K562 (cell line): ENCODE measurements at regions not wholly inside any gene's neighbourhood (a gene's known extent, or its start where the extent isn't known, plus 50 kb on each side); places are given as distances from the start of the nearest gene placed in this dataset.

Source experiments
- ATAC-seq: fragments of 200-7000 bp; cut with Tn5 transposase; 3 replicates; pipeline ENCODE4 v1.9.1; 2020; ENCODE audit warnings: moderate library complexity
- BruUV-seq: library from RNA; stranded (reverse); fragments of 400-500 nt; replicated peaks from 2 replicates; lab custom pipeline; 2021; lab: Mats Ljungman, UMichigan
- CTCF ChIA-PET: fragments of 300-600 bp; formaldehyde crosslinking; extraction: SDS; loops from one replicate; lab custom pipeline; 2021; ENCODE audit warnings: low intra/inter-chr PET ratio; lab: Yijun Ruan, JAX
- POLR2A ChIA-PET: fragments of 300-600, 350-650 bp; sonication (Branson Sonifier 250); formaldehyde crosslinking; extraction: SDS; loops from one replicate; lab custom pipeline; 2021; ENCODE audit warnings: antibody characterized with exemption, inconsistent platforms; lab: Yijun Ruan, JAX
- DNase-seq, 4 experiments: peaks; one replicate each; pipeline versions ENCODE4 v3.0.0 to v3.0.0-alpha.2; 2011 to 2018; ENCODE audit warnings: low spot score in 3 of 4, mixed read lengths in 3 of 4; ENCODE audit errors: extremely low read depth in 1 of 4
- FAIRE-seq: peaks from 2 replicates; lab custom pipeline; 2011; peaks lifted over from hg19 to GRCh38; lab: Jason Lieb, UNC
- H2AFZ ChIP-seq: 2 replicates; pipeline ENCODE4 v1.6.0; 2011; ENCODE audit warnings: low read depth, low read length, control low read depth, inconsistent platforms
- H3K27ac ChIP-seq: fragments of 200-600 bp; 3 replicates; pipeline ENCODE4 v1.8.0; 2011; ENCODE audit warnings: low read depth, mild to moderate bottlenecking, control low read depth, inconsistent platforms, low read length, moderate library complexity, mixed read lengths; ENCODE audit errors: extremely low read depth
- H3K27me3 ChIP-seq, 2 experiments: fragments of 300-600 bp in 1 of 2; 2 replicates in 1 of 2; 3 replicates in 1 of 2; pipeline versions ENCODE4 v1.6.0 to v1.8.0; 2011; ENCODE audit warnings: inconsistent platforms in 2 of 2, low read length in 2 of 2, mild to moderate bottlenecking in 1 of 2, mixed read lengths in 1 of 2, moderate library complexity in 1 of 2; ENCODE audit not compliant: control insufficient read depth in 2 of 2, insufficient read depth in 2 of 2
- H3K36me3 ChIP-seq: fragments of 300-600 bp; 3 replicates; pipeline ENCODE4 v1.8.0; 2011; ENCODE audit warnings: mild to moderate bottlenecking, low read length, inconsistent platforms; ENCODE audit not compliant: control insufficient read depth, insufficient read depth
- H3K4me1 ChIP-seq, 2 experiments: fragments of 200-600 bp in 1 of 2; replicated peaks in 1 of 2; 2 replicates in 1 of 2; 3 replicates in 1 of 2; pipeline versions ENCODE4 v1.5.1 to v1.8.0; 2011; ENCODE audit warnings: inconsistent platforms in 2 of 2, low read length in 2 of 2, mild to moderate bottlenecking in 1 of 2, mixed read lengths in 1 of 2, moderate library complexity in 1 of 2; ENCODE audit not compliant: control insufficient read depth in 2 of 2, insufficient read depth in 2 of 2
- H3K4me2 ChIP-seq: 2 replicates; pipeline ENCODE4 v1.6.1; 2011; ENCODE audit warnings: low read length, control low read depth, inconsistent platforms, mixed read lengths; ENCODE audit not compliant: insufficient read depth
- H3K4me3 ChIP-seq: fragments of 200-600 bp; sonication (generic), shearing (Covaris generic); 2 replicates; pipeline ENCODE4 v1.5.1; 2016; ENCODE audit warnings: control low read depth, inconsistent platforms
- H3K79me2 ChIP-seq: fragments of 200-600 bp; 3 replicates; pipeline ENCODE4 v1.8.0; 2011; ENCODE audit warnings: low read length, inconsistent platforms; ENCODE audit not compliant: control insufficient read depth, insufficient read depth
- H3K9ac ChIP-seq, 2 experiments: 2 replicates each; pipeline versions ENCODE4 v1.6.0 to v1.6.1; 2011; ENCODE audit warnings: low read depth in 2 of 2, low read length in 2 of 2, control low read depth in 1 of 2, inconsistent platforms in 1 of 2, mild to moderate bottlenecking in 1 of 2, mixed read lengths in 1 of 2; ENCODE audit not compliant: insufficient read depth in 1 of 2
- H3K9me1 ChIP-seq: one replicate; pipeline ENCODE4 v1.6.0; 2011; ENCODE audit warnings: inconsistent platforms, mild to moderate bottlenecking, low read length, moderate library complexity; ENCODE audit not compliant: control insufficient read depth, insufficient read depth
- H3K9me3 ChIP-seq: replicated peaks from 2 replicates; pipeline ENCODE4 v1.5.1; 2011; ENCODE audit warnings: low read depth, low read length, inconsistent platforms; ENCODE audit not compliant: control insufficient read depth, insufficient read depth
- H4K20me1 ChIP-seq: replicated peaks from 2 replicates; pipeline ENCODE4 v1.6.1; 2011; ENCODE audit warnings: low read length, inconsistent platforms, mixed read lengths; ENCODE audit not compliant: control insufficient read depth, insufficient read depth
- CBFA2T3 ChIP-seq: fragments of 450-650 bp; IDR thresholded peaks from 2 replicates; pipeline ENCODE4 v1.6.1; 2017
- CSDE1 ChIP-seq, 2 experiments: fragments of 450-650 bp; IDR thresholded peaks; 2 replicates each; pipeline ENCODE4 v1.6.1; 2016; ENCODE audit warnings: mild to moderate bottlenecking in 1 of 2
- ELF2 ChIP-seq: fragments of 250-450 bp; sonication (Bioruptor Pico); IDR thresholded peaks from 2 replicates; pipeline ENCODE4 v1.5.0; 2021; ENCODE audit warnings: mild to moderate bottlenecking
- ETV6 ChIP-seq, 3 experiments: fragments of 150-350 bp in 1 of 3; sonication (generic) in 1 of 3; formaldehyde crosslinking in 1 of 3; IDR thresholded peaks; 2 replicates each; pipeline versions ENCODE4 v1.6.1 to v1.8.0; 2014 to 2022; ENCODE audit warnings: borderline replicate concordance in 2 of 3, low read depth in 2 of 3, antibody characterized with exemption in 1 of 3, low read length in 1 of 3, mild to moderate bottlenecking in 1 of 3, missing genetic modification reagents in 1 of 3
- GTF2A2 ChIP-seq: IDR thresholded peaks from 2 replicates; pipeline ENCODE4 v1.6.1; 2016; ENCODE audit warnings: mild to moderate bottlenecking, missing genetic modification characterization, missing compliant biosample characterization
- GTF2F1 ChIP-seq: IDR thresholded peaks from 2 replicates; pipeline ENCODE4 v1.6.1; 2011; ENCODE audit warnings: low read depth, low read length, improper control_type of control experiment
- POLR2A ChIP-seq: fragments of 450-650 bp; conservative IDR thresholded peaks from 2 replicates; pipeline ENCODE4 v1.6.1; 2016
- RBBP5 ChIP-seq: fragments of 200-600 bp; sonication (generic); IDR thresholded peaks from 2 replicates; pipeline ENCODE4 v1.6.1; 2012; ENCODE audit warnings: borderline replicate concordance, mild to moderate bottlenecking, low read length, control low read depth, inconsistent platforms; ENCODE audit not compliant: insufficient read depth, poor library complexity, severe bottlenecking
- SNIP1 ChIP-seq: fragments of 450-650 bp; IDR thresholded peaks from 2 replicates; pipeline ENCODE4 v1.7.1; 2017; ENCODE audit warnings: low read depth, mild to moderate bottlenecking
- SP1 ChIP-seq: sonication (generic); formaldehyde crosslinking; IDR thresholded peaks from 2 replicates; pipeline ENCODE4 v1.8.1; 2022; ENCODE audit warnings: mild to moderate bottlenecking, missing genetic modification reagents
- ZBTB7A ChIP-seq: IDR thresholded peaks from 2 replicates; pipeline ENCODE4 v1.6.1; 2011; ENCODE audit warnings: low read depth, mild to moderate bottlenecking, low read length, moderate library complexity, borderline replicate concordance; ENCODE audit not compliant: control insufficient read depth
- ZNF24 ChIP-seq: fragments of 450-650 bp; IDR thresholded peaks from 2 replicates; pipeline ENCODE4 v1.6.1; 2016
- WGBS: fragments of 100-300 bp; shearing (Covaris generic); methylation state at CpG from one replicate; pipeline ENCODE4 v1.1.6; 2016; ENCODE audit warnings: low coverage, mixed read lengths; ENCODE audit not compliant: insufficient coverage; ENCODE audit errors: missing lambda C conversion rate; 5-methylcytosine and 5-hydroxymethylcytosine counted together
- in situ Hi-C: fragments of 300-500 bp; cut with MboI; formaldehyde crosslinking; loops from 4 replicates; pipeline ENCODE4 v1.15.0; 2018; ENCODE audit warnings: inconsistent platforms, mixed read lengths
- intact Hi-C: fragments of 100-400 bp; cut with micrococcal nuclease; formaldehyde crosslinking; loops from 2 replicates; pipeline ENCODE4 v1.14.2; 2022
- TF ChIP-seq, protein P1 (sequence below): sonication (generic); formaldehyde crosslinking; IDR thresholded peaks from 2 replicates; pipeline ENCODE4 v1.8.1; 2023; ENCODE audit warnings: mild to moderate bottlenecking, missing genetic modification reagents
- TF ChIP-seq, protein P2 (sequence below): sonication (generic); formaldehyde crosslinking; IDR thresholded peaks from 2 replicates; pipeline ENCODE4 v1.9.0; 2022; ENCODE audit warnings: mild to moderate bottlenecking, missing genetic modification reagents
- TF ChIP-seq, protein P3 (sequence below): fragments of 450-650 bp; IDR thresholded peaks from one replicate; pipeline ENCODE4 v1.6.1; 2018; ENCODE audit warnings: mild to moderate bottlenecking, moderate library complexity; ENCODE audit not compliant: partially characterized antibody
- TF ChIP-seq, protein P4 (sequence below): sonication (generic); formaldehyde crosslinking; IDR thresholded peaks from 2 replicates; pipeline ENCODE4 v1.8.1; 2022; ENCODE audit warnings: missing genetic modification reagents

DNA sequence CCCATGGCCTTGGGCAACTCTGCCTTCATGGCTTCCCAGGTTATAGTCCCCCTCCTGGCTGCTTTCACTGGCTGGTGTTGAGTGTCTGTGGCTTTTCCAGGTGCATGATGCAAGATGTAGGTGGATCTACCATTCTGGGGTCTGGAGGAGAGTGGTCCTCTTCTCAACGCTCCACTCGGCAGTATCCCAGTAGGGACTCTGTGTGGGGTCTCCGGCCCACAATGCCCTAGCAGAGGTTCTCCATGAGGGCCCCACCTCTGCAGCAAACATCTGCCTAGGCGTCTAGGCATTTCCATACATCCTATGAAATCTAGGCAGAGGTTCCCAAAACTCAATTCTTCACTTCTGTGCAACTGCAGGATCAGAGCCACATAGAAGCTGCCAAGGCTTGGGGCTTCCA, 763.4 kb upstream of the EPHA5 start (continued):
- no peak for TF ChIP-seq GTF2A2 (tag)
- TF ChIP-seq, protein P1, sequence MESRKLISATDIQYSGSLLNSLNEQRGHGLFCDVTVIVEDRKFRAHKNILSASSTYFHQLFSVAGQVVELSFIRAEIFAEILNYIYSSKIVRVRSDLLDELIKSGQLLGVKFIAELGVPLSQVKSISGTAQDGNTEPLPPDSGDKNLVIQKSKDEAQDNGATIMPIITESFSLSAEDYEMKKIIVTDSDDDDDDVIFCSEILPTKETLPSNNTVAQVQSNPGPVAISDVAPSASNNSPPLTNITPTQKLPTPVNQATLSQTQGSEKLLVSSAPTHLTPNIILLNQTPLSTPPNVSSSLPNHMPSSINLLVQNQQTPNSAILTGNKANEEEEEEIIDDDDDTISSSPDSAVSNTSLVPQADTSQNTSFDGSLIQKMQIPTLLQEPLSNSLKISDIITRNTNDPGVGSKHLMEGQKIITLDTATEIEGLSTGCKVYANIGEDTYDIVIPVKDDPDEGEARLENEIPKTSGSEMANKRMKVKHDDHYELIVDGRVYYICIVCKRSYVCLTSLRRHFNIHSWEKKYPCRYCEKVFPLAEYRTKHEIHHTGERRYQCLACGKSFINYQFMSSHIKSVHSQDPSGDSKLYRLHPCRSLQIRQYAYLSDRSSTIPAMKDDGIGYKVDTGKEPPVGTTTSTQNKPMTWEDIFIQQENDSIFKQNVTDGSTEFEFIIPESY (CRISPR knock-in tag) = no peak
- TF ChIP-seq GTF2F1 = no peak

DNA sequence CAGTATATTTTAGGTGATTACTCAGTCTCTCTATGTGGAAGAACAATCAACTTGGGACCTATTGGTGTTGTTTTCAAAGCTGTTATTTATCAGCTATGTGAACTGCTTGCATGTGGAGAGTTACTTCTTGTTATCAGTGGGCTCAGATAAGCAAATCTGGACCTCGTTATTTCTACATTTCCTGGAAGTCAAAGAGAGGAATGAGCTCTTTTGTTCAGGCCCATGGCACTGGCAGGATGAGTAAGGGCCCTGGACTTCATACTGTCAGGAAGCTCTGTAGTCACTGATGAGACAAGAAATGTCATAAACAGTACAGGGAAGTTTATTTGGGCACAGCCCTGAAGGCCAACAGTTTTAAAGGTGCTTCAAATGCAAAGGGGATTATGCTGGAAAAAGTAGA, 760.6 kb upstream of the EPHA5 start:
- intact Hi-C loops = no loop called here
- no peaks in the 10 kb centered on the region for H3K79me2 ChIP-seq
- WGBS = 0% methylated on average over 1 of the region's 1 CpG
- H3K27ac ChIP-seq = no peak overlapping the region
- no peaks in the 10 kb centered on the region for H3K9me1 ChIP-seq
- H3K4me2 ChIP-seq = no peak overlapping the region
- DNase-seq = no peak
- TF ChIP-seq, protein P2, sequence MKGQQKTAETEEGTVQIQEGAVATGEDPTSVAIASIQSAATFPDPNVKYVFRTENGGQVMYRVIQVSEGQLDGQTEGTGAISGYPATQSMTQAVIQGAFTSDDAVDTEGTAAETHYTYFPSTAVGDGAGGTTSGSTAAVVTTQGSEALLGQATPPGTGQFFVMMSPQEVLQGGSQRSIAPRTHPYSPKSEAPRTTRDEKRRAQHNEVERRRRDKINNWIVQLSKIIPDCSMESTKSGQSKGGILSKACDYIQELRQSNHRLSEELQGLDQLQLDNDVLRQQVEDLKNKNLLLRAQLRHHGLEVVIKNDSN = no peak
- TF ChIP-seq CBFA2T3 (no peak), SNIP1 (no peak), RBBP5 (no peak), ETV6 (IDR thresholded peaks at IDR 0.05; ENCODE audit: borderline replicate concordance in 1 of 2, low read depth in 2 of 2, low read length in 1 of 2) (no peak), ETV6 (CRISPR knock-in tag; IDR thresholded peaks at IDR 0.05; ENCODE audit: borderline replicate concordance) (no peak), SP1 (CRISPR knock-in tag) (no peak), ELF2 (no peak), CSDE1 (IDR thresholded peaks at IDR 0.05) (no peak), ZNF24 (no peak), ZBTB7A (no peak), POLR2A (no peak)
- TF ChIP-seq, protein P3, sequence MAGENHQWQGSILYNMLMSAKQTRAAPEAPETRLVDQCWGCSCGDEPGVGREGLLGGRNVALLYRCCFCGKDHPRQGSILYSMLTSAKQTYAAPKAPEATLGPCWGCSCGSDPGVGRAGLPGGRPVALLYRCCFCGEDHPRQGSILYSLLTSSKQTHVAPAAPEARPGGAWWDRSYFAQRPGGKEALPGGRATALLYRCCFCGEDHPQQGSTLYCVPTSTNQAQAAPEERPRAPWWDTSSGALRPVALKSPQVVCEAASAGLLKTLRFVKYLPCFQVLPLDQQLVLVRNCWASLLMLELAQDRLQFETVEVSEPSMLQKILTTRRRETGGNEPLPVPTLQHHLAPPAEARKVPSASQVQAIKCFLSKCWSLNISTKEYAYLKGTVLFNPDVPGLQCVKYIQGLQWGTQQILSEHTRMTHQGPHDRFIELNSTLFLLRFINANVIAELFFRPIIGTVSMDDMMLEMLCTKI = no peak
- TF ChIP-seq, protein P4, sequence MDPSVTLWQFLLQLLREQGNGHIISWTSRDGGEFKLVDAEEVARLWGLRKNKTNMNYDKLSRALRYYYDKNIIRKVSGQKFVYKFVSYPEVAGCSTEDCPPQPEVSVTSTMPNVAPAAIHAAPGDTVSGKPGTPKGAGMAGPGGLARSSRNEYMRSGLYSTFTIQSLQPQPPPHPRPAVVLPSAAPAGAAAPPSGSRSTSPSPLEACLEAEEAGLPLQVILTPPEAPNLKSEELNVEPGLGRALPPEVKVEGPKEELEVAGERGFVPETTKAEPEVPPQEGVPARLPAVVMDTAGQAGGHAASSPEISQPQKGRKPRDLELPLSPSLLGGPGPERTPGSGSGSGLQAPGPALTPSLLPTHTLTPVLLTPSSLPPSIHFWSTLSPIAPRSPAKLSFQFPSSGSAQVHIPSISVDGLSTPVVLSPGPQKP (CRISPR knock-in tag) = no peak
- H3K27me3 ChIP-seq = no peaks in the 10 kb centered on the region
- CTCF ChIA-PET = no interaction called here
- no peak overlapping the region for H2AFZ ChIP-seq
- no peak overlapping the region for H3K4me3 ChIP-seq
- no peak for FAIRE-seq
- H3K36me3 ChIP-seq = no peaks in the 10 kb centered on the region
- POLR2A ChIA-PET = no interaction called here
- ATAC-seq = no peak
- no peaks in the 10 kb centered on the region for H4K20me1 ChIP-seq
- H3K9me3 ChIP-seq = 0 out of 2 replicates have a peak, but pooled peaks cover 1% of the 10 kb centered on the region
- in situ Hi-C loops = no loop called here
- no peaks in the 10 kb centered on the region for H3K4me1 ChIP-seq
- no peak overlapping the region for H3K9ac ChIP-seq
- BruUV-seq = no TSS peak
